GM13977 (cell line): ENCODE measurements at regions not wholly inside any gene's neighbourhood (a gene's known extent, or its start where the extent isn't known, plus 50 kb on each side); places are given as distances from the start of the nearest gene placed in this dataset.

Experiments used
- DNase-seq: peaks from one replicate; pipeline ENCODE4 v3.0.0; 2012; ENCODE audit warnings: low spot score
- in situ Hi-C: fragments of 300-500 bp; cut with MboI; formaldehyde crosslinking; loops from one replicate; pipeline ENCODE4 v1.12.0; 2022; ENCODE audit warnings: low sequenced_read_pairs, low pct_unique_long_range_greater_than_20kb, mixed read lengths, inconsistent platforms; ENCODE audit not compliant: unreplicated experiment
- TF ChIP-seq, protein P1 (sequence below): IDR thresholded peaks from 2 replicates; pipeline ENCODE4 v1.5.1; 2012; ENCODE audit warnings: mild to moderate bottlenecking, control low read depth; ENCODE audit not compliant: insufficient read depth; ENCODE audit errors: extremely low read depth, missing control alignments

DNA sequence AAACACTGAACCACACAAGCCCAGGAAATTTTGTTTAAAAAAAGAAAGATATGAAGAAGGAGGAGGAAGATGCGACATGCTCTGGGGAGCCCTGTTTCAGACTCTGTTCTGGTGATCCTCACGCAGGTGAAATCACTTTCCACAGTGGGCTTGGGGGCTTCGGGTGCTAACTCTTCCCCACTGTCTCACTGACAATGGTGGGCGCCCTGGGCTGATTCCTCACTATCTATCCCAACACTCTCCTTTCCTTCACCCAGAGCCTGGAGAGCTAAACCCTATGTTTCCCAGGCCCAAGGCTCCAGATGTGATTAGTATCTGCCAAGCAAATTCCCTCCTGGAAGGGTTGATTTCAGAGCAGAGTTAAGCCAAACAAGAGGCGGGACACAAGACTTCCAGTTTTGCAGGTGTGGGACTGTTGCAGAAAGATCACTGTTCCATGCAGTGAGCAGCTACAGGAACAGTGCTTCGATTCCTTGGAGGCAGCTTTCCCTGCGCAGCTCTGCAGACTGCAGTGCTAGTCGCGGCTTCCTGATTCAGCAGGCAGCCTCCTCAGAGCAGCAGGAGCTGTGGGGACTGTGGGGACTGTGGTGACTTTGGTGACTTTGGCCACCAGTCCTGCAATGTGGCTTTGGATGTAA is 168.3 kb downstream of the RHOU start:
- in situ Hi-C loops, result no loop called here
- DNase-seq, result no peak
- TF ChIP-seq, protein P1, sequence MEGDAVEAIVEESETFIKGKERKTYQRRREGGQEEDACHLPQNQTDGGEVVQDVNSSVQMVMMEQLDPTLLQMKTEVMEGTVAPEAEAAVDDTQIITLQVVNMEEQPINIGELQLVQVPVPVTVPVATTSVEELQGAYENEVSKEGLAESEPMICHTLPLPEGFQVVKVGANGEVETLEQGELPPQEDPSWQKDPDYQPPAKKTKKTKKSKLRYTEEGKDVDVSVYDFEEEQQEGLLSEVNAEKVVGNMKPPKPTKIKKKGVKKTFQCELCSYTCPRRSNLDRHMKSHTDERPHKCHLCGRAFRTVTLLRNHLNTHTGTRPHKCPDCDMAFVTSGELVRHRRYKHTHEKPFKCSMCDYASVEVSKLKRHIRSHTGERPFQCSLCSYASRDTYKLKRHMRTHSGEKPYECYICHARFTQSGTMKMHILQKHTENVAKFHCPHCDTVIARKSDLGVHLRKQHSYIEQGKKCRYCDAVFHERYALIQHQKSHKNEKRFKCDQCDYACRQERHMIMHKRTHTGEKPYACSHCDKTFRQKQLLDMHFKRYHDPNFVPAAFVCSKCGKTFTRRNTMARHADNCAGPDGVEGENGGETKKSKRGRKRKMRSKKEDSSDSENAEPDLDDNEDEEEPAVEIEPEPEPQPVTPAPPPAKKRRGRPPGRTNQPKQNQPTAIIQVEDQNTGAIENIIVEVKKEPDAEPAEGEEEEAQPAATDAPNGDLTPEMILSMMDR, result no peak

DNA sequence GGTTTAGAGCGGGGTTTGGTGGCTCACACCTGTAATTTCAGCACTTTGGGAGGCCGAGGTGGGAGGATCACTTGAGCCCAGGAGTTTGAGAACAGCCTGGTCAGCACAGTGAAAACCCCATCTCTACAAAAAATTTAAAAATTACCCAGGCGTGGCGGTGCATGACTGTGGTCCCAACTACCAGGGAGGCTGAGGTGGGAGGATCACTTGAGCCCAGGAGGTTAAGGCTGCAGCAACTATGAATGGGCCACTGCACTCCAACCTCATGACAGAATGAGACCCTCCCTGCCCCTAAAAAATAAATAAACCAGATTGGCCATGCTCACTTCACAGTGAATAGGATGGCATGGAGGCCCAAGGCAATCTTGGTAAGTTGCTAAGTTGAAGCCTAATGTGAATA is 168.9 kb downstream of the RHOU start:
- DNase-seq, result no peak
- in situ Hi-C loops, result no loop called here
- TF ChIP-seq, protein P1, result no peak

DNA sequence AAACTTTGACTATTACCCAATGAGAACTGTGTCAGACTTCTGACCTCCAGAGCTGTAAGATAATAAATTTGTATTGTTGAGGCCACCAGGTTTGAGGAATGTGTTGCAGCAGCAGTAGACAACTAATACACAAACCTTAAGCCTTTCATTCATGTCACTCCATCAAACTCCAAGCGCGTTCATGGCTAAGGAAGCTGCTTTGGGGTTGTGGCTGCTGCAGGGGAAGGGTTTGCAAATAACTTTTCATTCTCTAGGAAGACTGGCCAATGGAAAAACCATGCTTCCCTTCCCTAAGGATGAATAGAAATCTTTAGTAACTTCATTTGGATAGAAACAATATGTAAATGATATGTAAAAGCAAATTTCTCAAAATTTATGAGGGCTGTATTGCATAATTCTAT is 170.4 kb downstream of the RHOU start:
- no peak for DNase-seq
- TF ChIP-seq, protein P1, result no peak
- in situ Hi-C loops, result no loop called here

DNA sequence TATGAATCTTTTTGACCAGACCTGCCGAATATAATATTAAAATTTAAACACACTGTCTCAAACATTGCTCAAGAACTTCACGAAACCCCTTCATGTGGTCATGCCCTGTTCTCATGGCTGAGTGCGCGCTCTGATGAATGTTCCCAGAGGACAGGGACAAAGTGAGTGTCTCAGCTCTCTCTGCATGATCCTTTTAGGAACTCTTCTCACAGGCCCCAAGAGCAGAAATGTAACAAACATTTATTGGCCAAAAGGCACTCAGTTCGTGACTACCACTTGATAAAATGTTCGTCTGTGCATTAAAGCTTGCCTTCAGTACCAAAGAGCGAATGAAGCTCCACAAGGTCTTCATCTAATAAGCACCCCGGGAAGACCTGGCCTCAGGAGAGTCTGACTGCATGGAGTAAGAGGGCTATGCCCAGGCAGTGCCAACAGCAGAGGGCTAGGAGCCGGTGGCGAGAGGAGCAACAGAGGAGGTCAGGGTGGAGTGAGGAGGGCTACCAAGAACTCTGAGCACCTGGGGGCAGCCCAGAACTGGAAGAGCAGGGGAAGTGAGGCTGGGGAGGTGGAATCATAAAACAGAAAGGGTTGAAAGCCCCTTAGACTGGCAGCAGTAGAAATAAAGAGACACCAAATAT is 171.1 kb downstream of the RHOU start:
- no peak for DNase-seq
- in situ Hi-C loops, result no loop called here
- TF ChIP-seq, protein P1, result no peak

DNA sequence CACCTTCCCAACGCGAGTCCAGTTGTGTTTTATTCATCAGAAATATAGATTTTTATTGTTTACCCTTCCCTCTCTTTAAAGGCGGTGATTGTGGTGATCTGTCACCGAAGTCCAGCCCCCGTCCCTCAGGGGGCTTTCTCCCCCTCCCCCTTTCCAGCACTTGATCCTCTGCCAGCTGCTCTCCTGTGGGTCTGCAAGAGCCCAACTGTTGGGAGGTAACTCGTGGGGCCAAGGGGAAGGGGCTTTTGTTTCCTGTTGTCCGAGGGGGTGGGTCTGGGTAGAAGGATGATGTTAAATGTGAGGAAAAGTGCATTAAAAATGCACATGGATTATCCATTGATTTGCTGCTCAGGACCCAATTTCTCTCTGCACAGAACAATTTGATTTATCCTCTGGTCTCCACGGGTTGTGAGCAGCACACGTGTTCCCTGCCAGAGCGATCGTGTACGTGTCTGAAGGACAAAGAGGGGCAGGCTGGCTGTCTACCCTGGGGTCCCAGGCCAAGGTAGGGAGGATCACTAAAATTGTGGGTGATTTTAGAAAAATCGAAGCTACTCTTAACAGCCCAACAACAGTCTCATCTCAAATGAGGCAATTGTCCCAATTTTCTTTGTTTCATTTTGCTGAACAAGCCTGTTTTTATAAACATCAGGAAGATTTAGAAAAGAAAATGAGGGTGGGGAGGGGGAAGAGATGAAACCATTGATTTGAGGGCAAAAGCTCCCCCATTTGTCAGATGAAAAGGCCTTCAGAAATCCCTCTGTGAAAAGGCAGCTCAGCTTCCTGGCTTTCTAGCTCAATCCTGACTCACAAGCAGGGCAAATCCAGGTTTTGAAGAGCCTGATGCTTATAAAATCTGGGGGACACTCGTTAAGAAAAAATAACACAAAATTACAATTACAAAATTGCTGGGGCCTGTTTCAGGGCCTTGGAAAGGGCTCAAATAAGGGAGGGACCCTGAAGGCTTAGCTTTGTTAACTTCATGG is 176.2 kb downstream of the RHOU start:
- in situ Hi-C loops, result no loop called here
- TF ChIP-seq, protein P1, result no peak
- no peak for DNase-seq

DNA sequence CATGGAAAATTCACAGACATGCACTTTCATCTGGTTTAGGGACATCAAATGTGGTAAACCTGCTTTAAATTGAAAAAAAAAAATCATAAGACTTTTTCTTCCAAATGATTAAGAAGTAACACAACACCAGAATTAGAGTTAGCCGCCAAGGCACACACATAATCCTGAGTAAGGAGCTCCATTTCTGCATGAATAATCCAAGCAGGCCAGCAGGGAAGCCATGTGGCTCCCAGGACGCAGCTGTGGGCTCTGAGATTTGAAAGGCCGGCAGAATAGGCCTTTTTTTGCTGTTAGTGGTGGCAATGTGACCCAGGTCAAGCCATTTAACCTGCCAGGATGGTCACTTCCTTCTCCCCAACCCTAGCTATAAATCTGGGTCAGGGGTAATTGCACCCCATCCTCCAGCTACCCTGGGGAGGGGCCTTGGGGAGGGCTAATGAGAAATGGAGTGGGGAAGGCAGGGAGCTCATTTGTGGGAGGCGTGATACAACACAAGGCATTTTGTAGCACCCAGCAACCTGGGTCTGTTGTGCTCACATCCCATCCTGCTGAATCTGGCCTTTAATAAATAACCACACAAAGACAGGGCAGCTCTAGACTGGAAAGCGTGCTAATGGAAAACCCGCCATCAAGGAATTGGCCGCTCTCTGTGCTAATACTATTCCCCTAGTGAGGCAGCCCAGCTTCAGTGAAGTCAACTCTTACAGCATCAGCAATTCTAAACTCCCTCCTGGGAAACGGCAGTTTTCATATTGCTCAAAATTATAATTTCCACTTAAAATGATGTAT is 178.5 kb downstream of the RHOU start:
- in situ Hi-C loops, result no loop called here
- TF ChIP-seq, protein P1, result no peak
- no peak for DNase-seq
